ENCODE measurements at regions not wholly inside any gene's neighbourhood (a gene's known extent, or its start where the extent isn't known, plus 50 kb on each side); places are given as distances from the start of the nearest gene placed in this dataset.

DNA sequence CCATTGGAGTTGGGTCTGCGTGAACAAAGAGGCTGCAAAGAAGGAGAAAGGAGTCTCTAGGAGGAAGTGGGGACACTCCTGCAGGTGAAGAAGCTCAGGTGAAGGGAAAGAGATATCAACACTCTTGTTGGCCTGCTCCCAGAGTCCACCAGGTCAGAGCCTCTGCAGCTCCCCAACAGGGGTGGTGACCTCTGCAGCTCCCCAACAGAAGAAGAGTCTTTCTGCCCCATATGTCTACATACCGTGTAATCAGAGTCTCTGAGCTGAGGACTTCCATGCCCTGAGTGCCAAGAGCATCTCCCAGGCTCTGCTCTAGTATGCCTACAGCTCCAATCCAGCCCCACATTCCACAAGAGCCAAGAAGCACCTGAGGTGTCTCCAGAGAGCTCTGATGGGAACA, 67.4 kb upstream of the TRPC7 start:
- TF ChIP-seq REST (IDR thresholded peaks at IDR 0.05; ENCODE audit: low read depth, low read length) (no peak), CTCF (IDR thresholded peaks at IDR 0.05) (no peak), EP300 (IDR thresholded peaks at IDR 0.05; ENCODE audit: borderline replicate concordance in 1 of 2, low read depth in 1 of 2, low read length in 1 of 2) (no peak), JUND (IDR thresholded peaks at IDR 0.05) (no peak), YY1 (IDR thresholded peaks at IDR 0.05; ENCODE audit: low read depth) (no peak), EZH2phosphoT487 (IDR thresholded peaks at IDR 0.05; ENCODE audit: borderline replicate concordance, low read depth) (no peak), POLR2AphosphoS5 (IDR thresholded peaks at IDR 0.05; ENCODE audit: low read depth, low read length) (no peak), FOXM1 (IDR thresholded peaks at IDR 0.05; ENCODE audit: low read depth) (no peak), NRF1 (IDR thresholded peaks at IDR 0.05; ENCODE audit: low read depth, low read length) (no peak), SMC3 (IDR thresholded peaks at IDR 0.05; ENCODE audit: low read depth, low read length) (no peak), SIN3A (IDR thresholded peaks at IDR 0.05; ENCODE audit: borderline replicate concordance, low read depth, low read length) (no peak), USF1 (IDR thresholded peaks at IDR 0.05; ENCODE audit: borderline replicate concordance, low read depth) (no peak)

All from SK-N-SH (cell line).